ENCODE measurements at regions not wholly inside any gene's neighbourhood (a gene's known extent, or its start where the extent isn't known, plus 50 kb on each side); places are given as distances from the start of the nearest gene placed in this dataset.
A peak's percentile ranks its signal among the peaks of the same experiment; 100 is the strongest.

DNA sequence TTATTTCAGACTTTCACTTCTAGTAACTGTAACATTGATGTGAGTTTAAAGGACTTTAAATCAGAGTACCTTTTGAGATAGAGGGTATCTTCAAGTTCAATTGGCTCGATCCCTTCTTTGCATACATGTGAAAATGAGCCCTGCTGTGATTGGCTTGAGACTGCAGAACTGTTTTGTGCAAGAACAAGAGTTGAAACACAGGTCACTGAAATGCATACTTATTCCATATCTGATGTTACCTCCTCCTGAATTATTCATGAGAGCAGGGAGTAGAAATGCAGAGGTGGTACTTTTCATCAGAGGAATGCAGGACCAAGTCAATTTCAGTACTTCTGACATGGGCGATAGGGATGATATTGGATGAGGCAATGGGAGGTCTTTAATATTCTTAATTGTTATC, 459.5 kb downstream of the TLR4 start:
- TF ChIP-seq POLR2A (IDR thresholded peaks at IDR 0.05) (no peak), EP300 (IDR thresholded peaks at IDR 0.05) (no peak), POLR2AphosphoS5 (IDR thresholded peaks at IDR 0.05) (no peak)
- TF ChIP-seq, protein P1, sequence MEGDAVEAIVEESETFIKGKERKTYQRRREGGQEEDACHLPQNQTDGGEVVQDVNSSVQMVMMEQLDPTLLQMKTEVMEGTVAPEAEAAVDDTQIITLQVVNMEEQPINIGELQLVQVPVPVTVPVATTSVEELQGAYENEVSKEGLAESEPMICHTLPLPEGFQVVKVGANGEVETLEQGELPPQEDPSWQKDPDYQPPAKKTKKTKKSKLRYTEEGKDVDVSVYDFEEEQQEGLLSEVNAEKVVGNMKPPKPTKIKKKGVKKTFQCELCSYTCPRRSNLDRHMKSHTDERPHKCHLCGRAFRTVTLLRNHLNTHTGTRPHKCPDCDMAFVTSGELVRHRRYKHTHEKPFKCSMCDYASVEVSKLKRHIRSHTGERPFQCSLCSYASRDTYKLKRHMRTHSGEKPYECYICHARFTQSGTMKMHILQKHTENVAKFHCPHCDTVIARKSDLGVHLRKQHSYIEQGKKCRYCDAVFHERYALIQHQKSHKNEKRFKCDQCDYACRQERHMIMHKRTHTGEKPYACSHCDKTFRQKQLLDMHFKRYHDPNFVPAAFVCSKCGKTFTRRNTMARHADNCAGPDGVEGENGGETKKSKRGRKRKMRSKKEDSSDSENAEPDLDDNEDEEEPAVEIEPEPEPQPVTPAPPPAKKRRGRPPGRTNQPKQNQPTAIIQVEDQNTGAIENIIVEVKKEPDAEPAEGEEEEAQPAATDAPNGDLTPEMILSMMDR (IDR thresholded peaks at IDR 0.05): no peak
- Histone ChIP-seq H3K36me3 (no peaks in the 10 kb centered on the region), H3K4me1 (no peaks in the 10 kb centered on the region), H3K4me3 (no peak overlapping the region), H3K27me3 (no peaks in the 10 kb centered on the region), H3K9me3 (no peaks in the 10 kb centered on the region), H3K27ac (no peak overlapping the region)
- 78 to 89% methylated on average over 1 of the region's 2 CpGs for WGBS, 2 donors (ENCODE audit: low coverage in 1 of 2)
- ATAC-seq: no peak

DNA sequence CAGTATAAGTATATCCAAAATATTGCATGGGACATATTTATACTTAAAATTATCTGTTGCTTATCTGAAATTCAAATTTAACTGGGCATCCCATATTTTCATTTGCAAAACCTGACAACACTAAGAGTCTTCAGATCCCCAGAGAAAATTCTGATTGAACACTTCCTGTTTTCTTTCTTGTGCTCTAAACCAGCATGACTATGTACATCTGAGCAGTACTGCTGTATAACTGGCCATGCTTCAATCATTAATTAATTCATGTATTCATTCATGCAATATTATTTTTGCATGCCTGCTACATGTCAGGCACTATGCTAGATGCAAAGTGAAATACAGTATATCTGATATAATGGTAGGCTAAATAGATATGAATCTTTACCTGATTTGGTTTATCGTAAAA, 461.2 kb downstream of the TLR4 start:
- H3K4me1 ChIP-seq: no peaks in the 10 kb centered on the region
- no peak overlapping the region for H3K4me3 ChIP-seq
- H3K9me3 ChIP-seq: no peaks in the 10 kb centered on the region
- 60 to 78% methylated on average over 1 of the region's 1 CpG for WGBS, 2 donors (ENCODE audit: low coverage in 1 of 2)
- H3K36me3 ChIP-seq: no peaks in the 10 kb centered on the region
- no peak overlapping the region for H3K27ac ChIP-seq
- ATAC-seq: no peak
- TF ChIP-seq POLR2AphosphoS5 (IDR thresholded peaks at IDR 0.05): no peak
- TF ChIP-seq POLR2A (IDR thresholded peaks at IDR 0.05): no peak
- no peaks in the 10 kb centered on the region for H3K27me3 ChIP-seq

DNA sequence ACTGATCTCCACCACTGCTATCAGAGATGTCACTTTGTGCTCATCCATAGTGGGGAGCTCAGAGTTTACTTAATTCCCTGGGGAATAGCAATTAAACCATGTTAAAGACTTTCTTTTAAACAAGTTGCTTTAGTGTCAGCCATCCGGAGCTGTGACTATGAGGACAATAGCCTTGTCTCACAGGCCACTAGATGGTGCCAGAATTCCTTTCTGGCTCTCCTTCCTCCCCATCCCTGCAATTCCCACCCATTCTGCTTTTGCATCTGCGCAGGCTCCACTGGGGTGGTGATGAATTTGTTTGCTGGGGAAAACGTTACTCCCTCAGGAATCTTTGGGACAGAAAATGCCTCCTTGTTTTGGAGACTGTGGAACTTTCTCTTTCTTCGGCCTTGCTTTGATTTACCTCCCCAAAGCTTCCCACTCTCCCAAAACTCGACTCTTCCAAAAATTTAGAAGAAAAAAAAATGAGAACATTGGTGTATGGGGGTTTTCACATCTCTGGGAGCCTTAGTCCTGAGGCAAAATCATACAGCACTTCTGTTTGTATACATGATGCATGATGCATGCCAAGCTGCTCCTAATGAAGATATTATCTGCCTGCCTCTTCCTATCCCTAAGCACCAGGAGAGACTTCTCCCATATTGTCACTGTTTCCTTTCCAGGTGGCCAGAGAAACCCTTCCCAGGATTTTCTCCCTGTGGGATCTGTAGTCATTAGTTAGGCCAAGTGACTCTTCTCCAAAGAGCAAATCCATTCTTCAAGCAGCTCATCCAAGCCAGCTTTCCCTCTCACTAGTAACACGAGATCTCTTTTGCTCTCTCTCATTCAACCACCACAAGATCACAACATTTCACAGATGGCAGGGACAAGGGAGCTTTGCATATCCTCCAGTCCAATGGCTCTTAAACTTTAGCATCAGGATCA, 466.1 kb downstream of the TLR4 start:
- 21 to 31% methylated on average over 3 to 6 of the region's 6 CpGs for WGBS, 2 donors (ENCODE audit: low coverage in 1 of 2)
- H3K9me3 ChIP-seq: no peaks in the 10 kb centered on the region
- H3K27me3 ChIP-seq: no peaks in the 10 kb centered on the region
- no peak overlapping the region for H3K27ac ChIP-seq
- no peaks in the 10 kb centered on the region for H3K4me1 ChIP-seq
- no peak for ATAC-seq
- no peaks in the 10 kb centered on the region for H3K36me3 ChIP-seq
- H3K4me3 ChIP-seq: no peak overlapping the region
- no peak for TF ChIP-seq EP300 (IDR thresholded peaks at IDR 0.05)
- TF ChIP-seq, protein P1 (IDR thresholded peaks at IDR 0.05): peak in 1 of 4 experiments; percentile 58

DNA sequence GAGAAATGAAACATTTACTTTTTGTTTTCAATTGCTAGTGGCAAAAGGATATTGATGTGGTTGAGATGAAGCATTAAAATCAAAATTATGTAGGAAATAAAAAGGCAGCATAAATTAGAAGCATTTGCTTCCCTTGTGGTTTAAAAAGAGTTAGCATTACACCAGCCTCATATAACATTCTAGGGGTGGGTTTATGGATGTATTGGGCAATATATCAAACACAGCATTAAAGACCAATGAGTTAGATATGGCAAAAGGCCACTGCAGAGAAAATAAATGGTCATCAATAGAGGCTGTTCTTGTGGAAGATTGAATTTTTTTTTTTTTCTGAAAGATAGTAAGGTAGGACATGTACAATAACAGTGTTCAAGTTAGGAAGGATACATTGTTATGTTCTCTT, 473.0 kb downstream of the TLR4 start:
- ATAC-seq: no peak
- Histone ChIP-seq H3K4me1 (no peaks in the 10 kb centered on the region), H3K4me3 (no peak overlapping the region), H3K36me3 (no peaks in the 10 kb centered on the region), H3K9me3 (no peaks in the 10 kb centered on the region), H3K27ac (no peak overlapping the region), H3K27me3 (no peaks in the 10 kb centered on the region)
- TF ChIP-seq POLR2A (IDR thresholded peaks at IDR 0.05) (no peak), EP300 (IDR thresholded peaks at IDR 0.05) (no peak), POLR2AphosphoS5 (IDR thresholded peaks at IDR 0.05) (no peak)
- TF ChIP-seq, protein P1 (IDR thresholded peaks at IDR 0.05): no peak

DNA sequence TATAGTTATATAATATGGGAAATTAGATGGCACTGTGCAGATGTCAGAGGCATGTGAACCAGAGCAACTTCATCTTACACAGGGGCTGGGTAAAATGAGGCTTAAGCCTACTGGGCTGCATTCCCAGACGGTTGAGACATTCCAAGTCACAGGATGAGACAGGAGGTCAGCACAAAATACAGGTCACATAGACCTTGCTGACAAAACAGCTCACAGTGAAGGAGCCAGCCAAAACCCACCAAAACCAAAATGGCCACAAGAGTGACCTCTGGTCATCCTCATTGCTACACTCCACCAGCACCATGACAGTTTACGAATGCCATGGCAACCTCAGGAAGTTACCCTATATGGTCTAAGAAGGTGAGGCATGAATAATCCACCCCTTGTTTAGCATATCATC, 479.4 kb downstream of the TLR4 start:
- Histone ChIP-seq H3K9me3 (no peaks in the 10 kb centered on the region), H3K27ac (no peak overlapping the region), H3K4me3 (no peak overlapping the region), H3K4me1 (no peaks in the 10 kb centered on the region), H3K36me3 (no peaks in the 10 kb centered on the region), H3K27me3 (no peaks in the 10 kb centered on the region)
- no peak for TF ChIP-seq POLR2AphosphoS5 (IDR thresholded peaks at IDR 0.05)
- TF ChIP-seq POLR2A (IDR thresholded peaks at IDR 0.05): no peak
- TF ChIP-seq, protein P1 (IDR thresholded peaks at IDR 0.05): no peak
- TF ChIP-seq EP300 (IDR thresholded peaks at IDR 0.05): no peak
- WGBS, 2 donors (ENCODE audit: low coverage in 1 of 2): 71 to 75% methylated on average over 2 of the region's 2 CpGs
- no peak for ATAC-seq
